ENCODE measurements at regions not wholly inside any gene's neighbourhood (a gene's known extent, or its start where the extent isn't known, plus 50 kb on each side); places are given as distances from the start of the nearest gene placed in this dataset.

DNA sequence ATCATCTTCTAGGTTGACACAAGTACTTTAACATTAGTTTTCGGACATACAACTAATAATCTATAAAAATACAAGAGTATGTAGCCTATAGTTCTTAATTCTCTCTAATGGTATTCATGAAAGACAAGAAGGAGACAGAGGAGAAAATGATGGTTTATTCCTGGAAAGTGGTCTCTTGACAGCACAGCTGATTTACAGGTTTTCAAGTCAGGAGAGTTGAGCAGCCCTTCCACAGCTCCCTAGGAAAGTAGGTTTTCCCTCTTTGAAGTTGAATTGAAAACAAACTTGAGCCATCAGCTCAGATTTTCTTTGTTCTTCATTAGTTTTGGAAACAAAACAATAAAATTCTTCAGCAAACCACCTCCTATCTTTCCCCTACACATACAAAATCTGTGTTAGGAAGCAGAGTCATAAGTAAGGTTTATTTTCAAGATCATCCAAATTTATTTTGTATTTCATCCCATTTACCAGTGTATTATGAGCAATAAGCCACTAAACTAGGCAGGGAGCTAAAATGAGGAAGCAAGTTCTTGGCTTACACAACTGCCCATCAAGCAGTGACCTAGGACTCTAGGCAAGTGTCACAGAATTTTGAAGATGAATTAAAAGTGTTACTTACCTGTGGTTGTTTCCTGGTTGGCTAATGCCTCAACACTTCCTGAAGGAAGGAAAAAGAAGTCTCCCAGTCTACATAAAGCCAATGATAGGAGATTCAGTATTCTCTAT, 357.0 kb downstream of the BCAT1 start:
- Histone ChIP-seq H3K9ac (ENCODE audit: low read length) (no peak overlapping the region), H3K27me3 (ENCODE audit: control insufficient read depth, insufficient read depth, low read length) (no peaks in the 10 kb centered on the region)

DNA sequence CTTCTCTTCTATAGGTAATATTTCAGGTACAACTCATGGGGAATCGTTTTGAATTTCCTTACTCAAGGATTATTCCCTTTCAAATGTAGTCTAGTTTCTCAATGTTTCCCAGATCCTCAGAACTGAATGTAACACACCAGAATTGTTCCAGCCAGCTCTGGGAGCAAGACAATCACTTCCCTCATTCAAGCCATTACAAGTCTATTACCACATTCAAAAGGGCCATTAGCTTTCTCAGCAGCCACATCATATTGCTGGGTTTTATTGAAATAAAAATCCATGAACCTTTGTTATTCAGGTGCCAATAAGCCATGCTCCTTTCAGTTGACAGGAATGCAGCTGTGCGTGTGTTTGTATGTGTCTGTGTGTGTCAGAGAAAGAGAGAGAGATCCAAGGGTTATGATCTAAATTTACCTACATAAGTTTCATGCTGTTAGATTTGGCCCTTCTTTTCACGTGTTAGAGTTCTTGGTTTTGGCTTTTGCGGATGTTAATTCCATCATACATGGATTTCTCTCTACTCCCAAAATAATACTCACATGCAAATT, 357.7 kb downstream of the BCAT1 start:
- Histone ChIP-seq H3K4me1 (ENCODE audit: control insufficient read depth, insufficient read depth, low read length) (no peaks in the 10 kb centered on the region), H3K27me3 (ENCODE audit: control insufficient read depth, insufficient read depth, low read length) (no peaks in the 10 kb centered on the region), H3K27ac (ENCODE audit: low read depth, low read length) (no peak overlapping the region), H3K36me3 (ENCODE audit: control insufficient read depth, insufficient read depth, low read length) (no peaks in the 10 kb centered on the region), H3K9ac (ENCODE audit: low read length) (no peak overlapping the region), H3K4me3 (ENCODE audit: low read length) (no peak overlapping the region)

More for the DNA sequence above, 357.0 kb downstream of the BCAT1 start:
- Histone ChIP-seq H3K4me3 (ENCODE audit: low read length) (no peak overlapping the region), H3K27ac (ENCODE audit: low read depth, low read length) (no peak overlapping the region), H3K4me1 (ENCODE audit: control insufficient read depth, insufficient read depth, low read length) (no peaks in the 10 kb centered on the region), H3K36me3 (ENCODE audit: control insufficient read depth, insufficient read depth, low read length) (no peaks in the 10 kb centered on the region)

DNA sequence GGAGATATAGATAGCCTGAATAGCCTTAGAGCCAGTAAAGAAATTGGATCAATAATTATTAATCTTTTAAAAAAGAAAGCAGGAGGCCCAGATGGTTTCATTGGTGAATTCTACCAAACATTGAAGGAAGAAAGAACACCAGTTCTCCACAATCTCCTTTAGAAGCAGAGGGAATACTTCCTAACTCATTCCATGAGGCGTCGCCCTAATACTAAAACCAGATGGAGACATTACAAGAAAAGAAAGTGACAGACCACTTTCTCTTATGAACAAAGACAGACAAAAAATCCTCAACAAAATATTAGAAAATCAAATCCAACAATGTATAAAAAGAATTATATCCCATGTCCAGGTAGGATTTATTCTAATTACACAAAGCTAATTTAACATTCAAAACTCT, 362.6 kb downstream of the BCAT1 start:
- H3K27ac ChIP-seq (ENCODE audit: low read depth, low read length) = no peak overlapping the region
- no peak overlapping the region for H3K9ac ChIP-seq (ENCODE audit: low read length)
- H3K4me3 ChIP-seq (ENCODE audit: low read length) = no peak overlapping the region
- H3K27me3 ChIP-seq (ENCODE audit: control insufficient read depth, insufficient read depth, low read length) = no peaks in the 10 kb centered on the region
- no peaks in the 10 kb centered on the region for H3K4me1 ChIP-seq (ENCODE audit: control insufficient read depth, insufficient read depth, low read length)
- no peaks in the 10 kb centered on the region for H3K36me3 ChIP-seq (ENCODE audit: control insufficient read depth, insufficient read depth, low read length)

GRCh38 chr12:24584032-24584675, 364.7 kb downstream of the BCAT1 start:
- H3K9ac ChIP-seq (ENCODE audit: low read length) = no peak overlapping the region
- no peaks in the 10 kb centered on the region for H3K27me3 ChIP-seq (ENCODE audit: control insufficient read depth, insufficient read depth, low read length)
- no peak overlapping the region for H3K27ac ChIP-seq (ENCODE audit: low read depth, low read length)
- H3K4me1 ChIP-seq (ENCODE audit: control insufficient read depth, insufficient read depth, low read length) = no peaks in the 10 kb centered on the region
- H3K4me3 ChIP-seq (ENCODE audit: low read length) = no peak overlapping the region
- no peaks in the 10 kb centered on the region for H3K36me3 ChIP-seq (ENCODE audit: control insufficient read depth, insufficient read depth, low read length)

GRCh38 chr12:24582954-24583601, 365.8 kb downstream of the BCAT1 start:
- H3K27me3 ChIP-seq (ENCODE audit: control insufficient read depth, insufficient read depth, low read length) = no peaks in the 10 kb centered on the region
- no peak overlapping the region for H3K4me3 ChIP-seq (ENCODE audit: low read length)
- no peaks in the 10 kb centered on the region for H3K4me1 ChIP-seq (ENCODE audit: control insufficient read depth, insufficient read depth, low read length)
- no peak overlapping the region for H3K9ac ChIP-seq (ENCODE audit: low read length)
- no peak overlapping the region for H3K27ac ChIP-seq (ENCODE audit: low read depth, low read length)
- H3K36me3 ChIP-seq (ENCODE audit: control insufficient read depth, insufficient read depth, low read length) = no peaks in the 10 kb centered on the region

- no peaks in the 10 kb centered on the region for H3K4me1 ChIP-seq (ENCODE audit: control insufficient read depth, insufficient read depth, low read length)
These were observed 374.4 kb downstream of the BCAT1 start for GRCh38 chr12:24574538-24574937.

DNA sequence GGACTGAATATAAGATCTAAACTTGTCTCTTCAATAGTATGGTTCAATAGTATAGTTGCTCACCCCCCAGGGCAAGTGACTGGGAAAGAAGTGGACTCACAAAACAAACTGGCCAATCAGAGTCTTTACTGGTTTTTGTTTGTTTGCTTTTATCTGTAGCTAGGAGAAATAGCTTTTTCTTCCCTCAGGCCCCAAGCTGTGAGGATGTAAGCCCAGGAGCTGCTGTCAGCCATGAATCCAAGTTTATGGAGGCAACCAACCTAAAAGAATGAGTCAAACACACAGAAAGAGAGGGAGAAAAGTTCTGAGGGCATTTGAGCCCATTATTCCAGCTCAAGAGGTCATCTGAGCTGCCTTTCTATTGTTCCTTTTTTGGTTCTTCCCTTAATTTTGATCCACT, 375.3 kb downstream of the BCAT1 start:
- H3K4me1 ChIP-seq (ENCODE audit: control insufficient read depth, insufficient read depth, low read length) = no peaks in the 10 kb centered on the region
- H3K9ac ChIP-seq (ENCODE audit: low read length) = no peak overlapping the region
- no peaks in the 10 kb centered on the region for H3K36me3 ChIP-seq (ENCODE audit: control insufficient read depth, insufficient read depth, low read length)
- H3K27me3 ChIP-seq (ENCODE audit: control insufficient read depth, insufficient read depth, low read length) = no peaks in the 10 kb centered on the region
- H3K27ac ChIP-seq (ENCODE audit: low read depth, low read length) = no peak overlapping the region
- no peak overlapping the region for H3K4me3 ChIP-seq (ENCODE audit: low read length)

More at GRCh38 chr12:24574538-24574937, 374.4 kb downstream of the BCAT1 start:
- H3K9ac ChIP-seq (ENCODE audit: low read length) = no peak overlapping the region
- H3K27me3 ChIP-seq (ENCODE audit: control insufficient read depth, insufficient read depth, low read length) = no peaks in the 10 kb centered on the region
- H3K36me3 ChIP-seq (ENCODE audit: control insufficient read depth, insufficient read depth, low read length) = no peaks in the 10 kb centered on the region
- H3K4me3 ChIP-seq (ENCODE audit: low read length) = no peak overlapping the region
- H3K27ac ChIP-seq (ENCODE audit: low read depth, low read length) = no peak overlapping the region

DNA sequence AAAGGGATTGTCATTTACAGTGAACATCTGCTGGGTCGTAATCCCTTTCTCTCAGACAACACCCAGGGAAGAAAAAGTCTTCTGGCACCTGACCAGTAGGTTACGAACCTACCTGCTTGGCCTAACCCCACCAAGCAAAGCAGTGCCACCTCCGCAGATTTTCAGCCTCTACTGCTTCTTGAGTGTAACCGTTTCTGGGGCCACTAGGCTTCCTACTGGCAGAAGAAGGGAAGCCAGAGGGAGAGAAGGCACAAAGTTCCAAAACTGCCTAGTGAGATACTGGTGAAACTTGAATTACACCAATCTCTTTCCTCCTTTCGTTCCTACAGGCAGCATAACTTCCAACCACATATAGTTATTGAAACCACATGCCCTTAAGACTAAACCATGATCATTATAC, 383.6 kb downstream of the BCAT1 start:
- no peak overlapping the region for H3K9ac ChIP-seq (ENCODE audit: low read length)

DNA sequence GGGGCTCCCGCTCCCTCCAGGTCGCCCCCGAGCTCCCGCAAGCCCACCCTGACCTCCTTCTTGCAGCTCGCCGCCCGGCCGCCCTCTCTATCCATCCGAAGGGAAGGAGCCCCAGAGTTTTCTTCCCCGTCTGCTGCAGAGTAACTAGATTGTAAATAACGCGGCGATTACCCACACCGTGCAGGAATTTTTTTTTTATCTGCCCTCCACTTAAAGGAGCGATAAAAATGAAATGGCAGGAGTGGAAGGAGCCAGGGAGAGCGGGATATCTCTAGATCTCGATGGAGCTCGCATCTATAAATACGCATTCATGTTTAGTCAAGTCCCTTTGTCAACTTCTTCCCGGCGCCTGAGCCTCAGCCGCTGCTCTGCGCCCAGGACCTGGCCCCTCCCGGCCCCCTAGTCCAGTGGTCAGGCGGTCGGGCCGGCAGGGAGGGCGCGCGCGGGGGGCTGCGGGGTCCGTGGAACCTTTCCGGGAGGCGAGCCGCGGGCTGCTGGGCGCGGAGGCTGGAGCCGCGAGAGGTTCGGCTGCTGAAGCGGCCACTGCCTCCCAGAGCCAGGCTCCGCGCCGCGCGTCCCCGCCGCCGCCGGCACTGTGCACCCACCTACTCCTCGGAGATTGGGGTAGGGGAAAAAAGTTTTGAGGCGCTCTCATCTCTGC, 386.0 kb downstream of the BCAT1 start:
- Histone ChIP-seq H3K36me3 (ENCODE audit: control insufficient read depth, insufficient read depth, low read length) (no peaks in the 10 kb centered on the region), H3K27me3 (ENCODE audit: control insufficient read depth, insufficient read depth, low read length) (peaks cover 3% of the 10 kb centered on the region), H3K4me3 (ENCODE audit: low read length) (peak overlapping the region; percentile 73), H3K4me1 (ENCODE audit: control insufficient read depth, insufficient read depth, low read length) (no peaks in the 10 kb centered on the region), H3K27ac (ENCODE audit: low read depth, low read length) (no peak overlapping the region), H3K9ac (ENCODE audit: low read length) (no peak overlapping the region)

More for the DNA sequence above, 383.6 kb downstream of the BCAT1 start:
- H3K36me3 ChIP-seq (ENCODE audit: control insufficient read depth, insufficient read depth, low read length) = no peaks in the 10 kb centered on the region
- H3K4me3 ChIP-seq (ENCODE audit: low read length) = no peak overlapping the region
- peaks cover 3% of the 10 kb centered on the region for H3K27me3 ChIP-seq (ENCODE audit: control insufficient read depth, insufficient read depth, low read length)
- H3K27ac ChIP-seq (ENCODE audit: low read depth, low read length) = no peak overlapping the region
- H3K4me1 ChIP-seq (ENCODE audit: control insufficient read depth, insufficient read depth, low read length) = no peaks in the 10 kb centered on the region

GRCh38 chr12:24561882-24562770, 386.8 kb downstream of the BCAT1 start:
- Histone ChIP-seq H3K4me3 (ENCODE audit: low read length) (peak overlapping the region; percentile 90), H3K27ac (ENCODE audit: low read depth, low read length) (peak overlapping the region; percentile 74), H3K4me1 (ENCODE audit: control insufficient read depth, insufficient read depth, low read length) (no peaks in the 10 kb centered on the region), H3K36me3 (ENCODE audit: control insufficient read depth, insufficient read depth, low read length) (no peaks in the 10 kb centered on the region), H3K9ac (ENCODE audit: low read length) (no peak overlapping the region), H3K27me3 (ENCODE audit: control insufficient read depth, insufficient read depth, low read length) (peaks cover 3% of the 10 kb centered on the region)

GRCh38 chr12:24561411-24561871, 387.5 kb downstream of the BCAT1 start:
- peaks cover 3% of the 10 kb centered on the region for H3K27me3 ChIP-seq (ENCODE audit: control insufficient read depth, insufficient read depth, low read length)
- no peaks in the 10 kb centered on the region for H3K36me3 ChIP-seq (ENCODE audit: control insufficient read depth, insufficient read depth, low read length)
- peak overlapping the region; percentile 90 for H3K4me3 ChIP-seq (ENCODE audit: low read length)
- H3K9ac ChIP-seq (ENCODE audit: low read length) = no peak overlapping the region
- peak overlapping the region; percentile 74 for H3K27ac ChIP-seq (ENCODE audit: low read depth, low read length)
- H3K4me1 ChIP-seq (ENCODE audit: control insufficient read depth, insufficient read depth, low read length) = no peaks in the 10 kb centered on the region
